Prostate gland (tissue), 2 donors: ENCODE measurements at regions not wholly inside any gene's neighbourhood (a gene's known extent, or its start where the extent isn't known, plus 50 kb on each side); places are given as distances from the start of the nearest gene placed in this dataset.

Experiments
- DNase-seq: peaks from one replicate; pipeline ENCODE4 v3.0.0-alpha.2; 2019; ENCODE audit warnings: low spot score
- H3K27ac ChIP-seq, 2 donors: fragments of 200-600 bp; sonication (generic); 2 replicates each; pipeline ENCODE4 v1.5.1; 2017 to 2019
- H3K27me3 ChIP-seq: fragments of 200-600 bp; sonication (generic); replicated peaks from 2 replicates; pipeline ENCODE4 v1.5.1; 2019; ENCODE audit not compliant: insufficient read depth
- H3K36me3 ChIP-seq, 2 donors: fragments of 200-600 bp; sonication (generic); 1 replicate in 1 of 2; 2 replicates in 1 of 2; pipeline versions ENCODE4 v1.5.1 to v1.8.1; 2017 to 2019
- H3K4me1 ChIP-seq: fragments of 200-600 bp; sonication (generic); replicated peaks from 2 replicates; pipeline ENCODE4 v1.5.1; 2019
- H3K4me3 ChIP-seq, 2 donors: fragments of 200-600 bp; sonication (generic); 2 replicates each; pipeline ENCODE4 v1.5.1; 2017 to 2019
- H3K9me3 ChIP-seq: fragments of 200-600 bp; sonication (generic); 2 replicates; pipeline ENCODE4 v1.5.1; 2017
- POLR2A ChIP-seq: fragments of 450-650 bp; IDR thresholded peaks from one replicate; pipeline ENCODE4 v1.6.1; 2016; ENCODE audit warnings: antibody characterized with exemption, mild to moderate bottlenecking
- POLR2AphosphoS5 ChIP-seq: sonication (generic); formaldehyde crosslinking; IDR thresholded peaks from one replicate; pipeline ENCODE4 v1.6.1; 2017; ENCODE audit warnings: antibody characterized with exemption
- WGBS: methylation state at CpG from one replicate; pipeline ENCODE4 v1.1.5; 2018; 5-methylcytosine and 5-hydroxymethylcytosine counted together
- intact Hi-C: fragments of 100-400 bp; cut with DNase I; formaldehyde crosslinking; loops from one replicate; pipeline ENCODE4 v1.14.2; 2022
- TF ChIP-seq, protein P1 (sequence below), 4 experiments: fragments of 200-600 bp in 2 of 4; fragments of 450-650 bp in 2 of 4; sonication (generic) in 2 of 4; IDR thresholded peaks; 1 replicate in 3 of 4; 2 replicates in 1 of 4; pipeline ENCODE4 v1.5.1; 2016 to 2019; ENCODE audit warnings: antibody characterized with exemption in 4 of 4, mild to moderate bottlenecking in 2 of 4, moderate library complexity in 2 of 4

DNA sequence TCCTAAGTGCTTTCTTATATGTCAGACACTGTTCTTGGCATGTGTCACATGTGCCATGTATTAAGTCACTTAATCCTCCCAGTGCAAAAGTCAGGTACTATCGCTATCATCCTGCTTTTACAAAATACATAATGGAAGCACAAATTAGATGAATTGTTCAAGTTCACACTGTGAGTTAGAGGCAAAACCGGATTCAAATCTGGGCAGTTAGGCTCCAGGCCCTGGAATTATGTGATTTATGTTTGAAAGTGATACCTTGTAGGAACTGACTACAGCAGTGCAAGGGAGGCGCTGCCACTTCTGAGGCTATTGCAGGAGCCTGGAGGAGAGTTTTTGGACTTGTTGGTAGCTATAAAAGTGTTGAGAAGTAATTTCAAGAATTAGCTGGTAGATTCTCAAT lies 358.3 kb downstream of the HLX start:
- DNase-seq = no peak
- Histone ChIP-seq H3K9me3 (no peaks in the 10 kb centered on the region), H3K36me3 (no peaks in the 10 kb centered on the region), H3K27me3 (no peaks in the 10 kb centered on the region), H3K4me3 (no peak overlapping the region), H3K4me1 (no peaks in the 10 kb centered on the region), H3K27ac (no peak overlapping the region)
- intact Hi-C loops = no loop called here
- WGBS = 91% methylated on average over 3 of the region's 3 CpGs
- TF ChIP-seq, protein P1, sequence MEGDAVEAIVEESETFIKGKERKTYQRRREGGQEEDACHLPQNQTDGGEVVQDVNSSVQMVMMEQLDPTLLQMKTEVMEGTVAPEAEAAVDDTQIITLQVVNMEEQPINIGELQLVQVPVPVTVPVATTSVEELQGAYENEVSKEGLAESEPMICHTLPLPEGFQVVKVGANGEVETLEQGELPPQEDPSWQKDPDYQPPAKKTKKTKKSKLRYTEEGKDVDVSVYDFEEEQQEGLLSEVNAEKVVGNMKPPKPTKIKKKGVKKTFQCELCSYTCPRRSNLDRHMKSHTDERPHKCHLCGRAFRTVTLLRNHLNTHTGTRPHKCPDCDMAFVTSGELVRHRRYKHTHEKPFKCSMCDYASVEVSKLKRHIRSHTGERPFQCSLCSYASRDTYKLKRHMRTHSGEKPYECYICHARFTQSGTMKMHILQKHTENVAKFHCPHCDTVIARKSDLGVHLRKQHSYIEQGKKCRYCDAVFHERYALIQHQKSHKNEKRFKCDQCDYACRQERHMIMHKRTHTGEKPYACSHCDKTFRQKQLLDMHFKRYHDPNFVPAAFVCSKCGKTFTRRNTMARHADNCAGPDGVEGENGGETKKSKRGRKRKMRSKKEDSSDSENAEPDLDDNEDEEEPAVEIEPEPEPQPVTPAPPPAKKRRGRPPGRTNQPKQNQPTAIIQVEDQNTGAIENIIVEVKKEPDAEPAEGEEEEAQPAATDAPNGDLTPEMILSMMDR (IDR thresholded peaks at IDR 0.05) = no peak
- no peak for TF ChIP-seq POLR2A
- no peak for TF ChIP-seq POLR2AphosphoS5

- intact Hi-C loops = no loop called here
- no peak for DNase-seq
- Histone ChIP-seq H3K27me3 (no peaks in the 10 kb centered on the region), H3K36me3 (no peaks in the 10 kb centered on the region), H3K4me3 (no peak overlapping the region), H3K4me1 (no peaks in the 10 kb centered on the region), H3K27ac (no peak overlapping the region), H3K9me3 (no peaks in the 10 kb centered on the region)
- WGBS = 83% methylated on average over 4 of the region's 4 CpGs
- TF ChIP-seq POLR2A (no peak), POLR2AphosphoS5 (no peak)
- TF ChIP-seq, protein P1 (IDR thresholded peaks at IDR 0.05) = no peak
These were observed 359.9 kb downstream of the HLX start for GRCh38 chr1:221239181-221239580.

DNA sequence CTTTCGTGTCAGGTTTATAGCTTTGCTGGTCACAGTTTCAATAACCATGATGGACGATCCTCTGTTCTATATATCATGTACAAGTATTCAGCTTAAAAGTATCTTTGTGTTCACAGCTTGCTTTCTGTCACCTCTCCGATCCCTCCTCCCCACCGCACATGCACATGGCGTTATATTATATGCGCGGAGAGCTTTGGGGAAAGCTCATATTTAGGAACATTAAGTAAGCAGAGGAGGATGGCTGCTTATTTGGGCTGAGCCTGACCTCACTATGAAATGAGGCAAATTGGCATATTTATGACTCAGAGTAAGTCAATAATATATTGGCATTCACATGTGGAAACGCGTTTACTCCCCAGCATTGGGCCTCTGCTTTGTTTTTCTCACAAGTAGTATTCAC lies 360.5 kb downstream of the HLX start:
- intact Hi-C loops = no loop called here
- Histone ChIP-seq H3K4me1 (no peaks in the 10 kb centered on the region), H3K4me3 (no peak overlapping the region), H3K9me3 (no peaks in the 10 kb centered on the region), H3K27me3 (no peaks in the 10 kb centered on the region), H3K36me3 (no peaks in the 10 kb centered on the region), H3K27ac (no peak overlapping the region)
- WGBS = 74% methylated on average over 9 of the region's 9 CpGs
- TF ChIP-seq, protein P1 (IDR thresholded peaks at IDR 0.05) = no peak
- TF ChIP-seq POLR2A (no peak), POLR2AphosphoS5 (no peak)
- no peak for DNase-seq

DNA sequence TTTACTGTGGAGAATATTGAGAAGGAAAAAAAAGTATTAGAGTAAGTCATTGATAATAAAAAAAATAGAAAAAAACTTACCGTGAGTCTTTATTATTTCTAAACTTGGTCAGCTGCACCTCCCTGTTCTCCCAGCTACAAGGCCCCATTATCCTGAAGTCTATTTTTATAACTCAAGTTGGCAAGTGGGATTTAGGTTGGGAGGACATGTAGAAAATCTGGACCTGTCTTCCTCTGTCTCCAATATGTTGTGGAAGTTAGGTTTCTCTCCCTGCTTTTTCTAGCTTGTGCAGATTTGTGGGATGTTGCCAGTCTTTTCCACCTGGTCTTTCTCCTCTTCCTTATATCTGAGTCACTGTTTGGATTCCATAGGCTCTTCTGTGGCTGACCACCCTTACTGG lies 361.4 kb downstream of the HLX start:
- Histone ChIP-seq H3K4me3 (no peak overlapping the region), H3K27ac (no peak overlapping the region), H3K27me3 (no peaks in the 10 kb centered on the region), H3K36me3 (no peaks in the 10 kb centered on the region), H3K9me3 (no peaks in the 10 kb centered on the region), H3K4me1 (no peaks in the 10 kb centered on the region)
- DNase-seq = no peak
- intact Hi-C loops = no loop called here
- 68% methylated on average over 1 of the region's 1 CpG for WGBS
- TF ChIP-seq, protein P1 (IDR thresholded peaks at IDR 0.05) = no peak
- TF ChIP-seq POLR2A = no peak
- no peak for TF ChIP-seq POLR2AphosphoS5

DNA sequence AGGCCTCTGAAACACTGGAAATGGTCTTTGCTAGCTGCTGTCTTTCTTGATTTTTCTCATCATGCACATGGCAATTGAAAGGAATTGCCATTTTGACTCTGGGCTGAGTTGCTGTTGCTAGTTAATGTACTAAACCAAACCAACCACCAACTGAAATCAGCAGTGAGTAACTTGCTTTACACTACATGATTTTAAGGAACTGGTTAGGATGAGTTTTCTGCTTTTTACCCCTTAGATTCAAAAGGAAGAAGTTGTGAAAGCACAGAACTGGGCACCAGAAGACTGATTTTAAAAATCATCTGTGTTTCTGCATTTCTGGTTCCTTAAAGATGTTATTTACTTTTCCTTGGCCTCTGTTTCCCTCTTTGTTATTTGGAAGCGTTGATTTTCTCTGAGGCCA lies 361.9 kb downstream of the HLX start:
- no peaks in the 10 kb centered on the region for H3K4me1 ChIP-seq
- intact Hi-C loops = no loop called here
- TF ChIP-seq, protein P1 (IDR thresholded peaks at IDR 0.05) = no peak
- TF ChIP-seq POLR2AphosphoS5 (no peak), POLR2A (no peak)

More for the DNA sequence above, 361.9 kb downstream of the HLX start:
- 95% methylated on average over 1 of the region's 1 CpG for WGBS
- Histone ChIP-seq H3K27me3 (no peaks in the 10 kb centered on the region), H3K4me3 (no peak overlapping the region), H3K9me3 (no peaks in the 10 kb centered on the region), H3K27ac (no peak overlapping the region), H3K36me3 (no peaks in the 10 kb centered on the region)
- no peak for DNase-seq
